ENCODE measurements at regions not wholly inside any gene's neighbourhood (a gene's known extent, or its start where the extent isn't known, plus 50 kb on each side); places are given as distances from the start of the nearest gene placed in this dataset.

GRCh38 chr18:986051-986450 lies 81.4 kb downstream of the ADCYAP1 start:
- peaks cover 0 to 12% of the 10 kb centered on the region in 2 donors for H3K9me3 Mint-ChIP-seq
- H3K4me1 Mint-ChIP-seq (ENCODE audit: low read depth in 2 of 2) = no peaks in the 10 kb centered on the region
- no peak overlapping the region for H3K27ac Mint-ChIP-seq
- no peaks in the 10 kb centered on the region for H3K36me3 Mint-ChIP-seq (ENCODE audit: insufficient read depth)
- H3K27me3 Mint-ChIP-seq = peaks cover 0 to 12% of the 10 kb centered on the region in 2 donors
- no peak for ATAC-seq (replicated peaks)
- no peak overlapping the region for H3K4me3 Mint-ChIP-seq
- no peak for DNase-seq

GRCh38 chr18:986552-986951 lies 81.9 kb downstream of the ADCYAP1 start:
- Mint-ChIP-seq H3K4me3 (no peak overlapping the region), H3K36me3 (ENCODE audit: insufficient read depth) (no peaks in the 10 kb centered on the region), H3K4me1 (ENCODE audit: low read depth in 2 of 2) (no peaks in the 10 kb centered on the region), H3K9me3 (peaks cover 0 to 12% of the 10 kb centered on the region in 2 donors), H3K27me3 (peaks cover 0 to 12% of the 10 kb centered on the region in 2 donors), H3K27ac (no peak overlapping the region)
- no peak for DNase-seq
- ATAC-seq (replicated peaks) = no peak

- ATAC-seq (replicated peaks) = no peak
- no peak for DNase-seq
- no peak overlapping the region for H3K27ac Mint-ChIP-seq
- peaks cover 0 to 12% of the 10 kb centered on the region in 2 donors for H3K9me3 Mint-ChIP-seq
- no peaks in the 10 kb centered on the region for H3K36me3 Mint-ChIP-seq (ENCODE audit: insufficient read depth)
- no peak overlapping the region for H3K4me3 Mint-ChIP-seq
- peaks cover 0 to 12% of the 10 kb centered on the region in 2 donors for H3K27me3 Mint-ChIP-seq
- H3K4me1 Mint-ChIP-seq (ENCODE audit: low read depth in 2 of 2) = no peaks in the 10 kb centered on the region
Measured at GRCh38 chr18:987325-988186, 82.9 kb downstream of the ADCYAP1 start.

- no peak for DNase-seq
- H3K4me3 Mint-ChIP-seq = no peak overlapping the region
- H3K9me3 Mint-ChIP-seq = peaks cover 1 to 15% of the 10 kb centered on the region in 2 donors
- no peaks in the 10 kb centered on the region for H3K36me3 Mint-ChIP-seq (ENCODE audit: insufficient read depth)
- no peaks in the 10 kb centered on the region for H3K4me1 Mint-ChIP-seq (ENCODE audit: low read depth in 2 of 2)
- H3K27ac Mint-ChIP-seq = no peak overlapping the region
- ATAC-seq (replicated peaks) = no peak
- H3K27me3 Mint-ChIP-seq = peaks cover 1 to 12% of the 10 kb centered on the region in 2 donors
Measured at GRCh38 chr18:989425-989824, 84.8 kb downstream of the ADCYAP1 start.

- ATAC-seq (replicated peaks) = no peak
- H3K4me3 Mint-ChIP-seq = no peak overlapping the region
- no peaks in the 10 kb centered on the region for H3K36me3 Mint-ChIP-seq (ENCODE audit: insufficient read depth)
- H3K4me1 Mint-ChIP-seq (ENCODE audit: low read depth in 2 of 2) = no peaks in the 10 kb centered on the region
- H3K9me3 Mint-ChIP-seq = peaks cover 5 to 19% of the 10 kb centered on the region in 2 donors
- DNase-seq = no peak
- H3K27me3 Mint-ChIP-seq = peaks cover 5 to 12% of the 10 kb centered on the region in 2 donors
- no peak overlapping the region for H3K27ac Mint-ChIP-seq
Measured at GRCh38 chr18:990197-990596, 85.5 kb downstream of the ADCYAP1 start.

GRCh38 chr18:991441-991840 lies 86.8 kb downstream of the ADCYAP1 start:
- H3K9me3 Mint-ChIP-seq = peaks cover 5 to 14% of the 10 kb centered on the region in 2 donors
- DNase-seq = no peak
- no peak overlapping the region for H3K27ac Mint-ChIP-seq
- H3K27me3 Mint-ChIP-seq = peaks cover 5% of the 10 kb centered on the region in 2 donors
- no peak overlapping the region for H3K4me3 Mint-ChIP-seq
- H3K4me1 Mint-ChIP-seq (ENCODE audit: low read depth in 2 of 2) = no peaks in the 10 kb centered on the region
- ATAC-seq (replicated peaks) = no peak
- no peaks in the 10 kb centered on the region for H3K36me3 Mint-ChIP-seq (ENCODE audit: insufficient read depth)

GRCh38 chr18:993560-993959 lies 88.9 kb downstream of the ADCYAP1 start:
- no peak for DNase-seq
- no peak for ATAC-seq (replicated peaks)
- no peaks in the 10 kb centered on the region for H3K36me3 Mint-ChIP-seq (ENCODE audit: insufficient read depth)
- no peak overlapping the region for H3K4me3 Mint-ChIP-seq
- peaks cover 5 to 14% of the 10 kb centered on the region in 2 donors for H3K9me3 Mint-ChIP-seq
- H3K27me3 Mint-ChIP-seq = peaks cover 0 to 5% of the 10 kb centered on the region in 2 donors
- H3K27ac Mint-ChIP-seq = no peak overlapping the region
- no peaks in the 10 kb centered on the region for H3K4me1 Mint-ChIP-seq (ENCODE audit: low read depth in 2 of 2)

GRCh38 chr18:995629-996028 lies 91.0 kb downstream of the ADCYAP1 start:
- no peak for DNase-seq
- H3K4me3 Mint-ChIP-seq = no peak overlapping the region

GRCh38 chr18:997499-997898 lies 92.8 kb downstream of the ADCYAP1 start:
- no peaks in the 10 kb centered on the region for H3K4me1 Mint-ChIP-seq (ENCODE audit: low read depth in 2 of 2)
- DNase-seq (no peak), ATAC-seq (replicated peaks) (no peak)
- no peak overlapping the region for H3K27ac Mint-ChIP-seq
- H3K4me3 Mint-ChIP-seq = no peak overlapping the region
- peaks cover 0 to 5% of the 10 kb centered on the region in 2 donors for H3K27me3 Mint-ChIP-seq
- no peaks in the 10 kb centered on the region for H3K36me3 Mint-ChIP-seq (ENCODE audit: insufficient read depth)
- H3K9me3 Mint-ChIP-seq = peaks cover 6 to 14% of the 10 kb centered on the region in 2 donors

More at GRCh38 chr18:995629-996028, 91.0 kb downstream of the ADCYAP1 start:
- H3K27me3 Mint-ChIP-seq = peaks cover 0 to 5% of the 10 kb centered on the region in 2 donors
- H3K9me3 Mint-ChIP-seq = peaks cover 5 to 14% of the 10 kb centered on the region in 2 donors
- H3K27ac Mint-ChIP-seq = no peak overlapping the region
- no peak for ATAC-seq (replicated peaks)
- H3K4me1 Mint-ChIP-seq (ENCODE audit: low read depth in 2 of 2) = no peaks in the 10 kb centered on the region
- no peaks in the 10 kb centered on the region for H3K36me3 Mint-ChIP-seq (ENCODE audit: insufficient read depth)

- no peak for DNase-seq
- Mint-ChIP-seq H3K9me3 (peaks cover 9 to 21% of the 10 kb centered on the region in 2 donors), H3K4me1 (ENCODE audit: low read depth in 2 of 2) (no peaks in the 10 kb centered on the region), H3K4me3 (no peak overlapping the region), H3K27ac (no peak overlapping the region), H3K36me3 (ENCODE audit: insufficient read depth) (no peaks in the 10 kb centered on the region), H3K27me3 (peaks cover 0 to 5% of the 10 kb centered on the region in 2 donors)
- ATAC-seq (replicated peaks) = no peak
Measured at GRCh38 chr18:998936-999335, 94.3 kb downstream of the ADCYAP1 start.

GRCh38 chr18:1002653-1003178 lies 98.0 kb downstream of the ADCYAP1 start:
- no peak for ATAC-seq (replicated peaks)
- no peak for DNase-seq
- no peaks in the 10 kb centered on the region for H3K27me3 Mint-ChIP-seq
- no peak overlapping the region for H3K4me3 Mint-ChIP-seq
- H3K9me3 Mint-ChIP-seq = peaks cover 4 to 14% of the 10 kb centered on the region in 2 donors
- no peaks in the 10 kb centered on the region for H3K36me3 Mint-ChIP-seq (ENCODE audit: insufficient read depth)
- no peak overlapping the region for H3K27ac Mint-ChIP-seq
- H3K4me1 Mint-ChIP-seq (ENCODE audit: low read depth in 2 of 2) = no peaks in the 10 kb centered on the region

GRCh38 chr18:1003499-1003898 lies 98.8 kb downstream of the ADCYAP1 start:
- no peak for ATAC-seq (replicated peaks)
- Mint-ChIP-seq H3K27ac (no peak overlapping the region), H3K4me1 (ENCODE audit: low read depth in 2 of 2) (no peaks in the 10 kb centered on the region), H3K4me3 (no peak overlapping the region), H3K9me3 (peaks cover 4 to 14% of the 10 kb centered on the region in 2 donors), H3K36me3 (ENCODE audit: insufficient read depth) (no peaks in the 10 kb centered on the region), H3K27me3 (no peaks in the 10 kb centered on the region)
- DNase-seq = no peak

GRCh38 chr18:1006304-1006703 lies 101.6 kb downstream of the ADCYAP1 start:
- Mint-ChIP-seq H3K36me3 (ENCODE audit: insufficient read depth) (no peaks in the 10 kb centered on the region), H3K4me1 (ENCODE audit: low read depth in 2 of 2) (no peaks in the 10 kb centered on the region), H3K27me3 (no peaks in the 10 kb centered on the region), H3K27ac (no peak overlapping the region), H3K4me3 (no peak overlapping the region), H3K9me3 (peaks cover 2 to 14% of the 10 kb centered on the region in 2 donors)
- ATAC-seq (replicated peaks) (no peak), DNase-seq (no peak)

GRCh38 chr18:1006965-1007364 lies 102.3 kb downstream of the ADCYAP1 start:
- ATAC-seq (replicated peaks) = no peak
- no peaks in the 10 kb centered on the region for H3K36me3 Mint-ChIP-seq (ENCODE audit: insufficient read depth)
- no peaks in the 10 kb centered on the region for H3K4me1 Mint-ChIP-seq (ENCODE audit: low read depth in 2 of 2)

More at GRCh38 chr18:1006965-1007364, 102.3 kb downstream of the ADCYAP1 start:
- Mint-ChIP-seq H3K27ac (no peak overlapping the region), H3K27me3 (no peaks in the 10 kb centered on the region), H3K9me3 (peaks cover 2 to 14% of the 10 kb centered on the region in 2 donors), H3K4me3 (no peak overlapping the region)
- no peak for DNase-seq

Data from effector memory CD8-positive, alpha-beta T cell (primary cell).